Natural killer cell (primary cell): ENCODE measurements at regions not wholly inside any gene's neighbourhood (a gene's known extent, or its start where the extent isn't known, plus 50 kb on each side); places are given as distances from the start of the nearest gene placed in this dataset.

ENCODE experiments used
- ATAC-seq, 3 donors: fragments of 150-1000 bp in 2 of 3; fragments of 200-7000 bp in 1 of 3; cut with Tn5 transposase; 1 replicate in 1 of 3; 2 replicates in 2 of 3; pipeline ENCODE4 v1.10.0; 2021; ENCODE audit warnings: mild to moderate bottlenecking in 2 of 3, moderate library complexity in 2 of 3
- DNase-seq, 2 donors: peaks; one replicate each; pipeline versions ENCODE4 v3.0.0 to v3.0.0-alpha.2; 2013 to 2021; ENCODE audit warnings: mixed read lengths in 1 of 2
- H3K27ac ChIP-seq: one replicate; pipeline ENCODE4 v1.5.1; 2013; ENCODE audit warnings: mild to moderate bottlenecking, low read length
- H3K27me3 ChIP-seq: one replicate; pipeline ENCODE4 v1.6.1; 2013; ENCODE audit warnings: low read length; ENCODE audit not compliant: control insufficient read depth, insufficient read depth
- H3K36me3 ChIP-seq: one replicate; pipeline ENCODE4 v1.6.1; 2013; ENCODE audit warnings: low read length; ENCODE audit not compliant: control insufficient read depth, insufficient read depth
- H3K4me1 ChIP-seq: one replicate; pipeline ENCODE4 v1.6.1; 2013; ENCODE audit warnings: low read length; ENCODE audit not compliant: control insufficient read depth, insufficient read depth
- H3K4me3 ChIP-seq: one replicate; pipeline ENCODE4 v1.5.1; 2013; ENCODE audit warnings: low read length
- H3K9me3 ChIP-seq: one replicate; pipeline ENCODE4 v1.6.1; 2013; ENCODE audit warnings: low read length; ENCODE audit not compliant: control insufficient read depth, insufficient read depth
- H3K27ac Mint-ChIP-seq, 2 donors: one replicate each; pipeline ENCODE4 v1.8.0; 2022; ENCODE audit warnings: mild to moderate bottlenecking in 2 of 2, mixed read lengths in 2 of 2, moderate library complexity in 1 of 2
- H3K27me3 Mint-ChIP-seq, 2 donors: one replicate each; pipeline ENCODE4 v1.8.0; 2022; ENCODE audit warnings: low read depth in 2 of 2, mixed read lengths in 2 of 2
- H3K36me3 Mint-ChIP-seq: one replicate; pipeline ENCODE4 v1.8.0; 2022; ENCODE audit warnings: mixed read lengths
- H3K4me1 Mint-ChIP-seq, 2 donors: one replicate each; pipeline ENCODE4 v1.8.0; 2022; ENCODE audit warnings: mixed read lengths in 2 of 2
- H3K4me3 Mint-ChIP-seq: one replicate; pipeline ENCODE4 v1.8.0; 2022; ENCODE audit warnings: mild to moderate bottlenecking, moderate library complexity, mixed read lengths
- H3K9me3 Mint-ChIP-seq, 2 donors: one replicate each; pipeline ENCODE4 v1.8.0; 2022; ENCODE audit warnings: mixed read lengths in 2 of 2
- CTCF ChIP-seq: fragments of 200-600 bp; IDR thresholded peaks from one replicate; pipeline ENCODE4 v1.8.0; 2022; ENCODE audit warnings: antibody characterized with exemption
- WGBS: methylation state at CpG from one replicate; pipeline ENCODE4 v1.1.7; 2013; ENCODE audit warnings: missing lambda C conversion rate; ENCODE audit not compliant: insufficient coverage; 5-methylcytosine and 5-hydroxymethylcytosine counted together
- intact Hi-C: fragments of 100-400 bp; cut with micrococcal nuclease; formaldehyde crosslinking; loops from one replicate; pipeline ENCODE4 v1.14.2; 2022

GRCh38 chr2:12543076-12543977 lies 173.4 kb upstream of the TRIB2 start:
- Mint-ChIP-seq H3K4me1 (peaks cover 0 to 6% of the 10 kb centered on the region in 2 donors), H3K9me3 (no peaks in the 10 kb centered on the region), H3K27ac (no peak overlapping the region), H3K4me3 (no peak overlapping the region), H3K27me3 (peaks cover 0 to 12% of the 10 kb centered on the region in 2 donors), H3K36me3 (no peaks in the 10 kb centered on the region)
- H3K27ac ChIP-seq = no peak overlapping the region
- WGBS = 91% methylated on average over 11 of the region's 11 CpGs
- TF ChIP-seq CTCF = no peak
- H3K9me3 ChIP-seq = no peaks in the 10 kb centered on the region
- no peaks in the 10 kb centered on the region for H3K27me3 ChIP-seq
- intact Hi-C loops = no loop called here
- no peaks in the 10 kb centered on the region for H3K36me3 ChIP-seq
- DNase-seq = no peak
- no peaks in the 10 kb centered on the region for H3K4me1 ChIP-seq
- no peak overlapping the region for H3K4me3 ChIP-seq
- ATAC-seq = peak in 1 of 3 donors; percentile 27

- Histone ChIP-seq H3K27me3 (no peaks in the 10 kb centered on the region), H3K36me3 (no peaks in the 10 kb centered on the region), H3K9me3 (no peaks in the 10 kb centered on the region), H3K4me1 (no peaks in the 10 kb centered on the region), H3K27ac (no peak overlapping the region), H3K4me3 (no peak overlapping the region)
- no peak for DNase-seq
- TF ChIP-seq CTCF = no peak
- H3K36me3 Mint-ChIP-seq = no peaks in the 10 kb centered on the region
- H3K27me3 Mint-ChIP-seq = peaks cover 0 to 12% of the 10 kb centered on the region in 2 donors
- no peak overlapping the region for H3K27ac Mint-ChIP-seq
- intact Hi-C loops = no loop called here
- H3K9me3 Mint-ChIP-seq = no peaks in the 10 kb centered on the region
- H3K4me1 Mint-ChIP-seq = peaks cover 0 to 6% of the 10 kb centered on the region in 2 donors
- no peak for ATAC-seq
- 89% methylated on average over 5 of the region's 7 CpGs for WGBS
- H3K4me3 Mint-ChIP-seq = no peak overlapping the region
These were observed 172.7 kb upstream of the TRIB2 start for GRCh38 chr2:12543978-12544558.

DNA sequence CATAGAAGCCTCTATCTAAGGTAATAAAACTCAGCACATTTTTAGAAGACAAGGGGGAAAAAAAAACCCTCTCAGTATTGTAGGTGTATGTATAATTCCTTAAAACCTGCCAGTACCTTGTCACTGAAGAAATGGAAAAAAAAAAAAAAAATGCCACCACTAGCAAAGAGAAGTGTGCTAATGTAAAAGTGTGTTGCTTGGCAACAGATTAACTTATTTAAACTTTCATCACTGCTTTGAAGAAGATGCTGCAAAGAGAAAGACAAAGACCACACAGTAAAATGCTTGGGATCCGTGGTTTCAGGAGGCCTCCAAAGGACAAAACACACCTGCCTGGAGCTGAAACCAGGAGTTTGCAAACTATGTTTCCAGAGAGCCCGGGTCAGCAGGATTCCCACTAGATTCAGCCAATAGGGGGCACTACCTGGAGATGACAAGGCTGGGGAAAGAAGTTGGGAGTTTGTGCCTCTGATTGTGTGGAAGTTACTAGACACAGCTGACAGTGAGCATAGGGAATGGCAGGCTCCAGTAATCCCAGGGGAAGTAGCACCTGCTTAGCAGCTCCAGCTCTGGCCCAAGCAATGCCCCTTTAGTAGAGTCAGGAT lies 169.1 kb upstream of the TRIB2 start:
- WGBS = 98% methylated on average over 2 of the region's 2 CpGs
- Histone ChIP-seq H3K27ac (no peak overlapping the region), H3K9me3 (no peaks in the 10 kb centered on the region), H3K4me3 (no peak overlapping the region), H3K4me1 (no peaks in the 10 kb centered on the region), H3K27me3 (no peaks in the 10 kb centered on the region), H3K36me3 (no peaks in the 10 kb centered on the region)
- DNase-seq = no peak
- no peak for TF ChIP-seq CTCF
- no peak for ATAC-seq
- Mint-ChIP-seq H3K4me1 (peaks cover 0 to 10% of the 10 kb centered on the region in 2 donors), H3K27me3 (peaks cover 3 to 12% of the 10 kb centered on the region in 2 donors), H3K4me3 (no peak overlapping the region), H3K9me3 (no peaks in the 10 kb centered on the region), H3K27ac (no peak overlapping the region), H3K36me3 (no peaks in the 10 kb centered on the region)
- intact Hi-C loops = no loop called here
